PC-9 (cell line): ENCODE measurements at regions not wholly inside any gene's neighbourhood (a gene's known extent, or its start where the extent isn't known, plus 50 kb on each side); places are given as distances from the start of the nearest gene placed in this dataset.
A peak's percentile ranks its signal among the peaks of the same experiment; 100 is the strongest.

ENCODE experiments used
- BruUV-seq: library from RNA; stranded (reverse); fragments of 400-500 nt; replicated peaks from 2 replicates; lab custom pipeline; 2021; lab: Mats Ljungman, UMichigan
- CTCF ChIA-PET: fragments of 300-600 bp; sonication (Branson Sonifier 250); formaldehyde crosslinking; loops from one replicate; lab custom pipeline; 2022; ENCODE audit warnings: antibody characterized with exemption; lab: Charles Lee
- POLR2A ChIA-PET: fragments of 300-600 bp; sonication (Branson Sonifier 250); formaldehyde crosslinking; loops from one replicate; lab custom pipeline; 2022; ENCODE audit warnings: antibody characterized with exemption; ENCODE audit not compliant: unreplicated experiment; lab: Charles Lee
- DNase-seq, 2 experiments: peaks; one replicate each; pipeline versions ENCODE4 v3.0.0 to v3.0.0-alpha.2; 2015 to 2022; ENCODE audit warnings: mixed read lengths in 1 of 2
- H2AFZ ChIP-seq: fragments of 200-600 bp; sonication (generic); 2 replicates; pipeline ENCODE4 v1.8.1; 2017; ENCODE audit warnings: antibody characterized with exemption
- H3F3A ChIP-seq: fragments of 200-600 bp; sonication (generic); 2 replicates; pipeline ENCODE4 v1.8.1; 2017; ENCODE audit warnings: antibody characterized with exemption, mild to moderate bottlenecking, low read depth; ENCODE audit not compliant: insufficient read depth
- H3K27ac ChIP-seq: fragments of 200-600 bp; sonication (generic); 2 replicates; pipeline ENCODE4 v1.6.1; 2016; ENCODE audit warnings: mixed run types
- H3K27me3 ChIP-seq: fragments of 200-600 bp; sonication (generic); 2 replicates; pipeline ENCODE4 v1.6.1; 2016; ENCODE audit warnings: low read depth, mixed run types; ENCODE audit not compliant: insufficient read depth
- H3K36me3 ChIP-seq: fragments of 200-600 bp; sonication (generic); 2 replicates; pipeline ENCODE4 v1.6.1; 2016; ENCODE audit warnings: low read depth, mixed run types
- H3K4me1 ChIP-seq: fragments of 200-600 bp; sonication (generic); replicated peaks from 2 replicates; pipeline ENCODE4 v1.6.1; 2016; ENCODE audit warnings: mixed run types; ENCODE audit not compliant: insufficient read depth
- H3K4me2 ChIP-seq: fragments of 200-600 bp; sonication (generic); 2 replicates; pipeline ENCODE4 v1.6.1; 2017; ENCODE audit warnings: mixed run types
- H3K4me3 ChIP-seq: fragments of 200-600 bp; sonication (generic); 2 replicates; pipeline ENCODE4 v1.6.1; 2016; ENCODE audit warnings: mixed run types
- H3K79me2 ChIP-seq: fragments of 200-600 bp; sonication (generic); 2 replicates; pipeline ENCODE4 v1.6.1; 2017; ENCODE audit warnings: low read depth, mixed run types
- H3K9me2 ChIP-seq: fragments of 200-600 bp; sonication (generic); 2 replicates; pipeline ENCODE4 v1.8.1; 2017; ENCODE audit warnings: mild to moderate bottlenecking; ENCODE audit not compliant: insufficient read depth
- H3K9me3 ChIP-seq: fragments of 200-600 bp; sonication (generic); 2 replicates; pipeline ENCODE4 v1.8.1; 2016; ENCODE audit warnings: low read depth; ENCODE audit not compliant: insufficient read depth
- H4K20me1 ChIP-seq: fragments of 200-600 bp; sonication (generic); 2 replicates; pipeline ENCODE4 v1.8.1; 2017; ENCODE audit not compliant: insufficient read depth
- EZH2 ChIP-seq: fragments of 200-600 bp; sonication (generic); IDR thresholded peaks from 2 replicates; pipeline ENCODE4 v1.8.0; 2017; ENCODE audit warnings: antibody characterized with exemption, low read depth
- intact Hi-C: fragments of 100-400 bp; cut with micrococcal nuclease; formaldehyde crosslinking; loops from one replicate; pipeline ENCODE4 v1.10.0; 2022; ENCODE audit not compliant: unreplicated experiment
- TF ChIP-seq, protein P1 (sequence below): fragments of 200-600 bp; sonication (generic); conservative IDR thresholded peaks from 2 replicates; pipeline ENCODE4 v1.6.1; 2017; ENCODE audit warnings: mixed run types, antibody characterized with exemption, mild to moderate bottlenecking, moderate library complexity

DNA sequence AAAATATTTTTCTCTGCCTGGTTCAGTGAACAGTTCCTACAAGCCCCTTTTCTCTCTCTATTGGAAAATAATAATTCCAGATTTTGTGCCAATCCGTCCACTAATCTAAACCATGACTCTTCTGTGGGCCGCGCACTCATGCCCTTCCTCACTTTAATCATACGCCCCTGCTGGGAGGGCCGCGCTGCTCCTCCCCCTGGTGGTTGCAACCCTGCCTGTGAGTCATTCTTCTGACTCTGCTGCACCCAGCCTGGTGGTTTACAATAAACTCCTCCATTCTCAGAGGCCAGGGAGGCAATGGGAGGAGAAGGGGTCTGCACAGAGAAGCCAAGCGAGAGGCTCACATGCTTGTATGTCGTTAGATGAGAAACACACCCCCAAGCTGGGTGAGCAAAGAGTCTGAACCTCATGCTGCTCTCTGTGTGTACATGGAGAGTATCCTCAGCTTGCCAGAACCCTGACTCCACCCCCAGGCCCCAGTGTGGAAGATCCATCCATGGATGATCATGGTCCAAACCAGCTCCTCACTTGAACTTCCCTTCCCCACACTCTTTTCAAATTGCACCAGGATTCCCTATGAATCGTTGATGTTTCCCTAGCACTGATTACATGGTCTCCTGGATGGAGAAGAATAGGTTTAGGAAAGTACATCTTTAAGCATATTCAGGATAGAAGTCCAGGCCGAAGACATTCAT is 228.9 kb downstream of the ANKRD30B start:
- H3K36me3 ChIP-seq = no peaks in the 10 kb centered on the region
- H3K27ac ChIP-seq = no peak overlapping the region
- H3K9me3 ChIP-seq = no peaks in the 10 kb centered on the region
- H4K20me1 ChIP-seq = no peaks in the 10 kb centered on the region
- no TSS peak for BruUV-seq
- CTCF ChIA-PET = no interaction called here
- no peaks in the 10 kb centered on the region for H3K27me3 ChIP-seq
- no peak overlapping the region for H3K4me3 ChIP-seq
- peak; percentile 45 to 46 for DNase-seq
- peaks cover 50% of the 10 kb centered on the region for H3K4me1 ChIP-seq
- H3K4me2 ChIP-seq = peak overlapping the region; percentile 34
- TF ChIP-seq EZH2 = no peak
- TF ChIP-seq, protein P1, sequence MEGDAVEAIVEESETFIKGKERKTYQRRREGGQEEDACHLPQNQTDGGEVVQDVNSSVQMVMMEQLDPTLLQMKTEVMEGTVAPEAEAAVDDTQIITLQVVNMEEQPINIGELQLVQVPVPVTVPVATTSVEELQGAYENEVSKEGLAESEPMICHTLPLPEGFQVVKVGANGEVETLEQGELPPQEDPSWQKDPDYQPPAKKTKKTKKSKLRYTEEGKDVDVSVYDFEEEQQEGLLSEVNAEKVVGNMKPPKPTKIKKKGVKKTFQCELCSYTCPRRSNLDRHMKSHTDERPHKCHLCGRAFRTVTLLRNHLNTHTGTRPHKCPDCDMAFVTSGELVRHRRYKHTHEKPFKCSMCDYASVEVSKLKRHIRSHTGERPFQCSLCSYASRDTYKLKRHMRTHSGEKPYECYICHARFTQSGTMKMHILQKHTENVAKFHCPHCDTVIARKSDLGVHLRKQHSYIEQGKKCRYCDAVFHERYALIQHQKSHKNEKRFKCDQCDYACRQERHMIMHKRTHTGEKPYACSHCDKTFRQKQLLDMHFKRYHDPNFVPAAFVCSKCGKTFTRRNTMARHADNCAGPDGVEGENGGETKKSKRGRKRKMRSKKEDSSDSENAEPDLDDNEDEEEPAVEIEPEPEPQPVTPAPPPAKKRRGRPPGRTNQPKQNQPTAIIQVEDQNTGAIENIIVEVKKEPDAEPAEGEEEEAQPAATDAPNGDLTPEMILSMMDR = peak; percentile 39; the same call in 1 of the 2 replicates
- H3K79me2 ChIP-seq = no peaks in the 10 kb centered on the region
- H2AFZ ChIP-seq = no peak overlapping the region
- intact Hi-C loops = loop anchor here (10.0 kb wide), 1 partner anchor 52 kb away; no protein-coding TSS in a partner anchor
- H3K9me2 ChIP-seq = no peaks in the 10 kb centered on the region
- H3F3A ChIP-seq = 0 out of 2 replicates have a peak, but pooled peaks cover 4% of the 10 kb centered on the region
- POLR2A ChIA-PET = no interaction called here

DNA sequence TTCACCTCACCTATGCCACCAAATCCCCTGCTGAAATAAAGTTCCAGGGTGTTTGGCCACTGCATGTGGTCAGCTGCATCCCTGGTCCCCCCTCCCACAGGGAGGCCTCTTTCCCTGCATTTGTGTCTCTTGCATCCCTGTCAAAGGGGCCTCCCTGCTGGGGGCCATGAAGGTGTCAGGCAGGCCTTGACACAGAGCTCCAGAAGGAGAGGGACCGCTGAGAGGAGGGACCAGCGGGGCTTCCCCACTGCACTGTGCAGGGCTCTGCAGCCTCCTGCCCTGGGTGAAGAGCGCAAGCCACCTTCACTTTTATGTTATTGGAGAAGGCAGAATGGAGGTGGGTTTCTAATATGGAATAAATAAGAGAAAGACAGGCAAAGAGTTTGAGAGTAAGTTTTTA is 230.2 kb downstream of the ANKRD30B start:
- Histone ChIP-seq H3K27me3 (no peaks in the 10 kb centered on the region), H3K27ac (no peak overlapping the region), H3K36me3 (no peaks in the 10 kb centered on the region), H3K9me2 (no peaks in the 10 kb centered on the region), H3K9me3 (no peaks in the 10 kb centered on the region), H3K4me3 (no peak overlapping the region), H4K20me1 (no peaks in the 10 kb centered on the region), H3K4me1 (peaks cover 39% of the 10 kb centered on the region), H3K4me2 (no peak overlapping the region), H2AFZ (no peak overlapping the region), H3K79me2 (no peaks in the 10 kb centered on the region), H3F3A (no peaks in the 10 kb centered on the region)
- TF ChIP-seq, protein P1 = no peak
- TF ChIP-seq EZH2 = no peak
- intact Hi-C loops = loop anchor here (10.0 kb wide), 1 partner anchor 53 kb away; no protein-coding TSS in a partner anchor
- BruUV-seq = no TSS peak
- ChIA-PET CTCF (no interaction called here), POLR2A (no interaction called here)
- no peak for DNase-seq

- TF ChIP-seq, protein P1 = peak; percentile 56
- TF ChIP-seq EZH2 = no peak
- Histone ChIP-seq H3K27me3 (no peaks in the 10 kb centered on the region), H3K4me3 (no peak overlapping the region), H3K4me1 (peaks cover 31% of the 10 kb centered on the region), H3K9me3 (no peaks in the 10 kb centered on the region), H3K27ac (no peak overlapping the region), H3F3A (no peaks in the 10 kb centered on the region), H3K36me3 (no peaks in the 10 kb centered on the region), H3K9me2 (no peaks in the 10 kb centered on the region), H4K20me1 (no peaks in the 10 kb centered on the region), H3K4me2 (no peak overlapping the region), H2AFZ (no peak overlapping the region), H3K79me2 (no peaks in the 10 kb centered on the region)
- DNase-seq = peak in 1 of 2 experiments; percentile 33
- POLR2A ChIA-PET = no interaction called here
- CTCF ChIA-PET = interaction anchor here (0.7 kb wide), 1 partner anchor 64 kb away, joined by 3 read pairs; no protein-coding TSS in a partner anchor
- BruUV-seq = no TSS peak
- intact Hi-C loops = loop anchor here (10.0 kb wide), 1 partner anchor 54 kb away; no protein-coding TSS in a partner anchor
Observed at GRCh38 chr18:14978962-14979535, 231.1 kb downstream of the ANKRD30B start.
